ENCODE measurements at regions not wholly inside any gene's neighbourhood (a gene's known extent, or its start where the extent isn't known, plus 50 kb on each side); places are given as distances from the start of the nearest gene placed in this dataset.
A peak's percentile ranks its signal among the peaks of the same experiment; 100 is the strongest.

- peaks cover 0 to 32% (median 7%) of the 10 kb centered on the region in 11 donors for H3K9me3 ChIP-seq
- DNase-seq = no peak
- 93 to 95% methylated on average over 5 of the region's 5 CpGs for WGBS, 2 donors
Observed at GRCh38 chr4:152264106-152264505, 271.8 kb downstream of the FBXW7 start.

GRCh38 chr4:152259866-152260265 is 276.0 kb downstream of the FBXW7 start:
- Histone ChIP-seq H3K36me3 (no peaks in the 10 kb centered on the region), H3K9me3 (peaks cover 0 to 32% (median 7%) of the 10 kb centered on the region in 11 donors), H3K27me3 (no peaks in the 10 kb centered on the region), H3K27ac (no peak overlapping the region), H3K4me3 (no peak overlapping the region), H3K4me1 (peaks cover 4 to 40% (median 28%) of the 10 kb centered on the region in 9 donors)
- DNase-seq (no peak), ATAC-seq (no peak)
- 75 to 92% methylated on average over 1 of the region's 1 CpG for WGBS, 2 donors
- intact Hi-C loops (cut with DNase I) = loop anchor here in 1 of 10 donors (5.0 kb wide), 1 partner anchor 153 kb away; no protein-coding TSS in a partner anchor
- no peak for TF ChIP-seq CTCF (IDR thresholded peaks at IDR 0.05)

More at GRCh38 chr4:152264106-152264505, 271.8 kb downstream of the FBXW7 start:
- Histone ChIP-seq H3K4me3 (no peak overlapping the region), H3K27me3 (no peaks in the 10 kb centered on the region), H3K36me3 (no peaks in the 10 kb centered on the region), H3K4me1 (peaks cover 0 to 16% (median 0%) of the 10 kb centered on the region in 9 donors), H3K27ac (no peak overlapping the region)
- TF ChIP-seq CTCF (IDR thresholded peaks at IDR 0.05) = no peak
- ATAC-seq = peak in 1 of 8 donors; percentile 29
- intact Hi-C loops (cut with DNase I) = no loop called here

DNA sequence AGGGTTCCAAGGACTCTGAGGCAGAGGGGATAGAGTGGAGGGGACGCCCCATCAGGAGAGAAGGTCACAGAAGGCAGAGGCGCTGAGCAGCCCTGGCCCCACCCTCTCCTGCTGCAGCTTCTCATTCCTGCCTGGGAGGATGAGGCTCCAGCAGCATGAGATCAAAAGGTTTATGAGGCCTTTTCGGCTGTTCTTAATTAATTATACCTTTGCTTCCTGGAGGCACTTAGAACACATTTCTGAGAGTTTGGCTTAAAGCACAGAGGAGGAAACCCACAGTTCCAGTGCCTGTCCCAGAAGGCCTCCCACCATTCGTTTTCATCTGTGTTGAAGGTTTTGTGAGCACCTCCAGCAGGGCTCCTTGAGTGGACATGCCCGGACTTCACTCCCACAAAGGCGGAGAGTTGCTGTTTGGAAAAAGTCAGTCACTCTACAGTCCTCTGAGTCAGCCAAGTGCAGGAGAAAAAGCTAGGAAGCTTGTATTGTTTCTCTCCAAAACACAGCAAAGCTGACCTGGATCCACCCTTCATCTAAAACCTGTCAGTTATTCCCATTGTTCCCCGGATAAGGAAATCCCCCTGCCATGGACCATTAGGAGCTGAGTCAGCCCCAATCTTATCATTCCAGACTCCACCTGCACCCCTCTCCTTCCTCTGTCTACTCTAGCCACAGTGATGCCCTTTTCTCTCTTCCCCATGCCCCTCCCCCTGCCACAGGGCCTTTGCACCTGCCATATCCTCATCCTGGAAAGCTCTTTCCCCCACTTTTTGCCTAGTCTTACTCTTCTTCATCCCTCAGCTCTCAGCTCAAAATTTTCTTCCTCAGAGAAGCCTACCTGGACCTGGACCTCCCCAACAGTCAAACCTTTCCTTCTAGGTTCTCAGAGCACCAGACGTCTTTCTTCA is 276.8 kb downstream of the FBXW7 start:
- intact Hi-C loops (cut with DNase I) = loop anchor here in 1 of 10 donors (5.0 kb wide), 1 partner anchor 152 kb away; no protein-coding TSS in a partner anchor

More for the DNA sequence above, 276.8 kb downstream of the FBXW7 start:
- WGBS, 2 donors = 69 to 73% methylated on average over 8 of the region's 8 CpGs
- Histone ChIP-seq H3K27ac (peak overlapping the region in 8 of 10 donors; percentile 17 to 83 (median 62)), H3K4me3 (no peak overlapping the region), H3K4me1 (peaks cover 3 to 40% (median 28%) of the 10 kb centered on the region in 9 donors), H3K27me3 (no peaks in the 10 kb centered on the region), H3K9me3 (peaks cover 0 to 32% (median 7%) of the 10 kb centered on the region in 11 donors), H3K36me3 (no peaks in the 10 kb centered on the region)
- no peak for TF ChIP-seq CTCF (IDR thresholded peaks at IDR 0.05)
- DNase-seq = no peak
- ATAC-seq = peak in 7 of 8 donors; percentile 31 to 78 (median 67)

Measured in heart right ventricle (tissue), 16 donors.